Heart left ventricle (tissue), 16 donors: ENCODE measurements at regions not wholly inside any gene's neighbourhood (a gene's known extent, or its start where the extent isn't known, plus 50 kb on each side); places are given as distances from the start of the nearest gene placed in this dataset.
"Not testable (repeated sequence)": the region's sequence is repeated elsewhere in the genome, so short reads cannot be mapped to it uniquely, and the experiment has no call there.

Experiments used
- ATAC-seq, 4 donors: fragments of 200-7000 bp; cut with Tn5 transposase; one replicate each; pipeline ENCODE4 v1.9.1; 2020 to 2022; ENCODE audit warnings: moderate library complexity in 4 of 4, mild to moderate bottlenecking in 3 of 4, moderate number of reproducible peaks in 1 of 4
- DNase-seq, 5 donors: peaks; one replicate each; pipeline ENCODE4 v3.0.0-alpha.2; 2020
- H3K27ac ChIP-seq, 12 donors: fragments of 200-600 bp; sonication (generic) in 4 of 12; one replicate each; pipeline versions ENCODE4 v1.5.0 to v1.8.0; 2016 to 2022; ENCODE audit warnings: mild to moderate bottlenecking in 2 of 12
- H3K27me3 ChIP-seq, 9 donors: fragments of 200-600 bp; sonication (generic) in 2 of 9; one replicate each; pipeline versions ENCODE4 v1.5.1 to v1.8.0; 2016 to 2022; ENCODE audit warnings: mild to moderate bottlenecking in 3 of 9
- H3K36me3 ChIP-seq, 9 donors: fragments of 200-600 bp; sonication (generic) in 2 of 9; one replicate each; pipeline versions ENCODE4 v1.5.0 to v1.8.0; 2018 to 2022; ENCODE audit warnings: mild to moderate bottlenecking in 2 of 9
- H3K4me1 ChIP-seq, 12 donors: fragments of 200-600 bp; sonication (generic) in 4 of 12; one replicate each; pipeline versions ENCODE4 v1.5.0 to v1.8.0; 2016 to 2022; ENCODE audit warnings: mild to moderate bottlenecking in 3 of 12
- H3K4me3 ChIP-seq, 12 donors: fragments of 200-600 bp; sonication (generic) in 4 of 12; one replicate each; pipeline versions ENCODE4 v1.5.0 to v1.8.0; 2017 to 2022; ENCODE audit warnings: mild to moderate bottlenecking in 9 of 12, moderate library complexity in 4 of 12
- H3K9me3 ChIP-seq, 12 donors: fragments of 200-600 bp; sonication (generic) in 4 of 12; one replicate each; pipeline versions ENCODE4 v1.5.0 to v1.8.0; 2016 to 2022; ENCODE audit warnings: mild to moderate bottlenecking in 1 of 12
- CTCF ChIP-seq, 12 donors: fragments of 200-600 bp; sonication (generic) in 4 of 12; IDR thresholded peaks; one replicate each; pipeline versions ENCODE4 v1.5.0 to v1.8.0; 2018 to 2022; ENCODE audit warnings: antibody characterized with exemption in 12 of 12, mild to moderate bottlenecking in 5 of 12
- POLR2A ChIP-seq, 2 donors: fragments of 450-650 bp; IDR thresholded peaks; one replicate each; pipeline ENCODE4 v1.6.1; 2017; ENCODE audit warnings: antibody characterized with exemption in 2 of 2, mild to moderate bottlenecking in 2 of 2, moderate library complexity in 2 of 2
- WGBS, 4 donors: extraction: QIAGEN DNeasy Blood & Tissue Kit in 2 of 4; methylation state at CpG; one replicate each; pipeline versions ENCODE4 v1.1.5 to v1.1.7; 2013 to 2018; 5-methylcytosine and 5-hydroxymethylcytosine counted together
- intact Hi-C, 10 donors: fragments of 100-400 bp; cut with DNase I; formaldehyde crosslinking; loops; one replicate each; pipeline versions ENCODE4 v1.11.1 to v1.14.2; 2022
- donor health status: ischemic (EF 13 %, LVEDD 7.1; RV severe dilation, severe dysfunction).
- donor health status: healthy with polysubstance abuse.
- donor health status: DM: no; HTN: yes; CAD: no.
- donor health status: DM: no; HTN: no; CAD: no.
- donor health status: ischemic (EF 25% LVEDD 6.9; RV normal size, moderate dysfunction).
- donor health status: ischemic (EF 25% LVEDD 5.7; RV mildly dilated, moderate dysfunction).
- donor health status: healthy.
- donor health status: DM: yes; HTN: yes; CAD: no.
- donor health status: ischemic (EF 35%, LVEDD 5.7; RV mildly dilated, moderate dysfunction).
- donor health status: nonischemic (EF 11% LVEDD 7.7; RV severe dilation, severe dysfunction).
- donor health status: DM: yes; HTN: yes; CAD: no.
- donor health status: PGD.
- donor health status: ischemic (EF 29% LVEDD 5.4; RV normal size, mild dysfunction).
- donor health status: nonischemic (EF 23%, LVEDD 6.1; RV moderate dilation, normal function).

- Histone ChIP-seq H3K4me3 (peak overlapping the region; percentile 57 to 94 (median 82)), H3K9me3 (no peaks in the 10 kb centered on the region), H3K36me3 (peaks cover 0 to 9% (median 0%) of the 10 kb centered on the region in 9 donors), H3K4me1 (peaks cover 0 to 26% (median 7%) of the 10 kb centered on the region in 12 donors), H3K27me3 (no peaks in the 10 kb centered on the region), H3K27ac (peak overlapping the region; percentile 28 to 91 (median 80))
- intact Hi-C loops: loop anchor here in 1 of 10 donors (5.0 to 10.0 kb wide), 3 partner anchors 190 to 678 kb away; no protein-coding TSS in a partner anchor
- DNase-seq: peak; percentile 51 to 74 (median 59)
- whole genome bisulfite sequencing, 4 donors: 1 to 4% (median 3%) methylated on average over 29 to 62 of the region's 62 CpGs
- peak in 1 of 12 donors; percentile 4 for TF ChIP-seq CTCF (IDR thresholded peaks at IDR 0.05)
- TF ChIP-seq POLR2A (IDR thresholded peaks at IDR 0.05): no peak
- peak; percentile 16 to 79 (median 71) for ATAC-seq
Measured at GRCh38 chr17:45584092-45585036, 93.8 kb upstream of the PLEKHM1 start.

GRCh38 chr17:45585037-45585733, 94.7 kb upstream of the PLEKHM1 start:
- not testable (repeated sequence) for H3K9me3 ChIP-seq, H3K36me3 ChIP-seq, H3K27me3 ChIP-seq
- Histone ChIP-seq H3K4me3 (peak overlapping the region; percentile 57 to 94 (median 82)), H3K27ac (peak overlapping the region; percentile 28 to 91 (median 80)), H3K4me1 (peaks cover 0 to 26% (median 7%) of the 10 kb centered on the region in 12 donors)
- TF ChIP-seq POLR2A (IDR thresholded peaks at IDR 0.05) (peak in 1 of 2 donors; percentile 41), CTCF (IDR thresholded peaks at IDR 0.05) (peak in 6 of 12 donors; percentile 17 to 29 (median 25))
- 0 to 1% (median 1%) methylated on average over 40 to 56 of the region's 56 CpGs for WGBS, 4 donors
- ATAC-seq (peak; percentile 84 to 90 (median 88)), DNase-seq (peak; percentile 83 to 93 (median 86))
- intact Hi-C loops: loop anchor here in 1 of 10 donors (5.0 to 10.0 kb wide), 3 partner anchors 190 to 677 kb away; no protein-coding TSS in a partner anchor

DNA sequence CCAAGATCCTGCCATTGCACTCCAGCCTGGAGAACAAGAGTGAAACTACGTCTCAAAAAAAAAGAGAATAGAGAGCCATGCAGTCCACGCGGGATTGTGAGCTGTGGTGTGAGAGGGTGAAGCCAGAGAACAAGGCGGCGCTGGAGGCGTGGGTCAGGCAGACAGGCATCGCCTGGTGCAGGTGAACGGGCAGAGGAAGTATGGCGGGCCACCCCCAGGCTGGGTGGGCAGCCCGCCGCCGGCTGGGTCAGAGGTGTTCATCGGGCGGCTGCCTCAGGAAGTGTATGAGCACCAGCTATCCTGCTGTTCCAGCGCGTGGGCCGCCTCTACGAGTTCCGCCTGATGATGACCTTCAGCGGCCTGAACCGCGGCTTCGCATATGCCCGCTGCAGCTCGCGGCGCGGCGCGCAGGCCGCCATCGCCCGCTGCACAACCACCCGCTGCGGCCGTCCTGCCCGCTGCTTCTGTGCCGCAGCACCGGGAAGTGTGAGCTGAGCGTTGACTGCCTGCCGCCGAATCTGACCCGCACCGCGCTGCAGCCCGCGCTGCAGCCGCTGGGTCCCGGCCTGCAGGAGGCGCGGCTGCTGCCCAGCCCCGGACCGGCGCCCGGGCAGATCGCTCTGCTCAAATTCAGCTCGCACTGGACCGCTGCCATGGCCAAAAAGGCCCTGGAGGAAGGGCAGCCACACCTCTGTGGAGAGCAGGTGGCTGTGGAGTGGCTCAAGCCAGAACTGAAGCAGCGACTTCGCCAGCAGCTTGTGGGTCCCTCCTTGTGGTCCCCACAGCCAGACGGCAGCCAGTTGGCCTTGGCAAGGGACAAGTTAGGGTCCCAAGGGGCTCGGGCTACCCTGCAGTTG, 95.5 kb upstream of the PLEKHM1 start:
- WGBS, 4 donors: 1 to 4% (median 3%) methylated on average over 9 to 54 of the region's 62 CpGs

DNA sequence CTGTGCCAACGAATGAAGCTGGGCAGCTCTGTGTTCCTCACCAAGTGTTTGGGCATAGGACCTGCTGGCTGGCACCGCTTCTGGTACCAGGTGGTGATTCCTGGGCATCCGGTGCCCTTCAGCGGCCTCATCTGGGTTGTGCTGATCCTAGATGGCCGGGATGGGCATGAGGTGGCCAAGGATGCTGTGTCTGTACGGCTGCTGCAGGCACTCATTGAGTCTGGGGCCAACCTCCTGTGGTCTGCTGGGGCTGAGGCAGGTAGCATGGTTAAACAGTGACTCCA, 96.1 kb upstream of the PLEKHM1 start:
- not testable (repeated sequence) for H3K9me3 ChIP-seq, ATAC-seq, H3K27me3 ChIP-seq, H3K36me3 ChIP-seq, DNase-seq
- intact Hi-C loops: loop anchor here in 1 of 10 donors (5.0 to 10.0 kb wide), 3 partner anchors 192 to 676 kb away; no protein-coding TSS in a partner anchor
- H3K4me3 ChIP-seq: peak overlapping the region in 3 of 12 donors; percentile 73 to 90 (median 83)
- H3K27ac ChIP-seq: peak overlapping the region in 1 of 12 donors; percentile 79
- peaks cover 0 to 26% (median 7%) of the 10 kb centered on the region in 12 donors for H3K4me1 ChIP-seq
- 86 to 100% (median 88%) methylated on average over 2 to 6 of the region's 6 CpGs for WGBS, 4 donors

More for the DNA sequence above, 95.5 kb upstream of the PLEKHM1 start:
- Histone ChIP-seq H3K27ac (peak overlapping the region in 7 of 12 donors; percentile 28 to 88 (median 69)), H3K4me3 (peak overlapping the region; percentile 39 to 94 (median 82)), H3K4me1 (peaks cover 0 to 26% (median 7%) of the 10 kb centered on the region in 12 donors)
- peak in 3 of 5 donors; percentile 36 to 77 (median 49) for DNase-seq
- H3K36me3 ChIP-seq, H3K9me3 ChIP-seq, H3K27me3 ChIP-seq: not testable (repeated sequence)
- intact Hi-C loops: loop anchor here in 1 of 10 donors (5.0 to 10.0 kb wide), 3 partner anchors 191 to 676 kb away; no protein-coding TSS in a partner anchor
- peak in 6 of 12 donors; percentile 9 to 42 (median 28) for TF ChIP-seq CTCF (IDR thresholded peaks at IDR 0.05)
- peak in 3 of 4 donors; percentile 19 to 67 (median 21) for ATAC-seq
